ENCODE measurements at regions not wholly inside any gene's neighbourhood (a gene's known extent, or its start where the extent isn't known, plus 50 kb on each side); places are given as distances from the start of the nearest gene placed in this dataset.
"Not testable (repeated sequence)": the region's sequence is repeated elsewhere in the genome, so short reads cannot be mapped to it uniquely, and the experiment has no call there.

GRCh38 chr1:238384381-238384780 is 493.7 kb upstream of the ZP4 start:
- Histone ChIP-seq H3K9ac (ENCODE audit: low read depth in 1 of 2, low read length in 2 of 2) (no peak overlapping the region), H3K9me3 (ENCODE audit: control insufficient read depth in 1 of 2, low read length in 2 of 2) (no peaks in the 10 kb centered on the region), H3K27me3 (ENCODE audit: control insufficient read depth in 1 of 2, insufficient read depth in 2 of 2, low read length in 2 of 2) (no peaks in the 10 kb centered on the region), H3K27ac (ENCODE audit: low read depth, low read length) (no peak overlapping the region), H3K36me3 (ENCODE audit: control insufficient read depth in 1 of 2, insufficient read depth in 2 of 2, low read length in 2 of 2) (no peaks in the 10 kb centered on the region), H3K4me1 (ENCODE audit: control insufficient read depth in 1 of 2, insufficient read depth in 2 of 2, low read length in 2 of 2) (no peaks in the 10 kb centered on the region), H3K4me3 (ENCODE audit: low read depth in 1 of 2, low read length in 2 of 2) (no peak overlapping the region)

- Histone ChIP-seq H3K36me3 (ENCODE audit: control insufficient read depth in 1 of 2, insufficient read depth in 2 of 2, low read length in 2 of 2) (no peaks in the 10 kb centered on the region), H3K9me3 (ENCODE audit: control insufficient read depth in 1 of 2, low read length in 2 of 2) (no peaks in the 10 kb centered on the region), H3K27ac (ENCODE audit: low read depth, low read length) (no peak overlapping the region), H3K9ac (ENCODE audit: low read depth in 1 of 2, low read length in 2 of 2) (no peak overlapping the region), H3K27me3 (ENCODE audit: control insufficient read depth in 1 of 2, insufficient read depth in 2 of 2, low read length in 2 of 2) (no peaks in the 10 kb centered on the region), H3K4me1 (ENCODE audit: control insufficient read depth in 1 of 2, insufficient read depth in 2 of 2, low read length in 2 of 2) (no peaks in the 10 kb centered on the region), H3K4me3 (ENCODE audit: low read depth in 1 of 2, low read length in 2 of 2) (no peak overlapping the region)
Measured at GRCh38 chr1:238380167-238380566, 489.4 kb upstream of the ZP4 start.

- not testable (repeated sequence) for H3K4me1 ChIP-seq (ENCODE audit: control insufficient read depth in 1 of 2, insufficient read depth in 2 of 2, low read length in 2 of 2)
Measured at GRCh38 chr1:238379446-238379845, 488.7 kb upstream of the ZP4 start.

GRCh38 chr1:238377280-238377919 is 486.7 kb upstream of the ZP4 start:
- no peaks in the 10 kb centered on the region for H3K4me1 ChIP-seq (ENCODE audit: control insufficient read depth in 1 of 2, insufficient read depth in 2 of 2, low read length in 2 of 2)
- H3K9me3 ChIP-seq (ENCODE audit: control insufficient read depth in 1 of 2, low read length in 2 of 2), result no peaks in the 10 kb centered on the region
- H3K27me3 ChIP-seq (ENCODE audit: control insufficient read depth in 1 of 2, insufficient read depth in 2 of 2, low read length in 2 of 2), result no peaks in the 10 kb centered on the region
- H3K27ac ChIP-seq (ENCODE audit: low read depth, low read length), result no peak overlapping the region
- no peak overlapping the region for H3K9ac ChIP-seq (ENCODE audit: low read depth in 1 of 2, low read length in 2 of 2)
- H3K4me3 ChIP-seq (ENCODE audit: low read depth in 1 of 2, low read length in 2 of 2), result no peak overlapping the region
- no peaks in the 10 kb centered on the region for H3K36me3 ChIP-seq (ENCODE audit: control insufficient read depth in 1 of 2, insufficient read depth in 2 of 2, low read length in 2 of 2)

More at GRCh38 chr1:238379446-238379845, 488.7 kb upstream of the ZP4 start:
- H3K9me3 ChIP-seq (ENCODE audit: control insufficient read depth in 1 of 2, low read length in 2 of 2); H3K36me3 ChIP-seq (ENCODE audit: control insufficient read depth in 1 of 2, insufficient read depth in 2 of 2, low read length in 2 of 2); H3K27me3 ChIP-seq (ENCODE audit: control insufficient read depth in 1 of 2, insufficient read depth in 2 of 2, low read length in 2 of 2); H3K27ac ChIP-seq (ENCODE audit: low read depth, low read length); H3K4me3 ChIP-seq (ENCODE audit: low read depth in 1 of 2, low read length in 2 of 2); H3K9ac ChIP-seq (ENCODE audit: low read depth in 1 of 2, low read length in 2 of 2): not testable (repeated sequence)

GRCh38 chr1:238370599-238370998 is 479.9 kb upstream of the ZP4 start:
- no peak overlapping the region for H3K4me3 ChIP-seq (ENCODE audit: low read depth in 1 of 2, low read length in 2 of 2)
- H3K27ac ChIP-seq (ENCODE audit: low read depth, low read length), result no peak overlapping the region
- H3K27me3 ChIP-seq (ENCODE audit: control insufficient read depth in 1 of 2, insufficient read depth in 2 of 2, low read length in 2 of 2), result no peaks in the 10 kb centered on the region
- no peaks in the 10 kb centered on the region for H3K36me3 ChIP-seq (ENCODE audit: control insufficient read depth in 1 of 2, insufficient read depth in 2 of 2, low read length in 2 of 2)
- H3K9ac ChIP-seq (ENCODE audit: low read depth in 1 of 2, low read length in 2 of 2), result no peak overlapping the region
- H3K9me3 ChIP-seq (ENCODE audit: control insufficient read depth in 1 of 2, low read length in 2 of 2), result no peaks in the 10 kb centered on the region
- peaks cover 0 to 9% of the 10 kb centered on the region in 2 donors for H3K4me1 ChIP-seq (ENCODE audit: control insufficient read depth in 1 of 2, insufficient read depth in 2 of 2, low read length in 2 of 2)

- Histone ChIP-seq H3K4me1 (ENCODE audit: control insufficient read depth in 1 of 2, insufficient read depth in 2 of 2, low read length in 2 of 2) (no peaks in the 10 kb centered on the region), H3K9me3 (ENCODE audit: control insufficient read depth in 1 of 2, low read length in 2 of 2) (no peaks in the 10 kb centered on the region), H3K27ac (ENCODE audit: low read depth, low read length) (no peak overlapping the region), H3K36me3 (ENCODE audit: control insufficient read depth in 1 of 2, insufficient read depth in 2 of 2, low read length in 2 of 2) (no peaks in the 10 kb centered on the region), H3K9ac (ENCODE audit: low read depth in 1 of 2, low read length in 2 of 2) (no peak overlapping the region), H3K27me3 (ENCODE audit: control insufficient read depth in 1 of 2, insufficient read depth in 2 of 2, low read length in 2 of 2) (no peaks in the 10 kb centered on the region), H3K4me3 (ENCODE audit: low read depth in 1 of 2, low read length in 2 of 2) (no peak overlapping the region)
Measured at GRCh38 chr1:238364214-238364892, 473.6 kb upstream of the ZP4 start.

- Histone ChIP-seq H3K9me3 (ENCODE audit: control insufficient read depth in 1 of 2, low read length in 2 of 2) (no peaks in the 10 kb centered on the region), H3K9ac (ENCODE audit: low read depth in 1 of 2, low read length in 2 of 2) (no peak overlapping the region)
Measured at GRCh38 chr1:238360474-238360873, 469.8 kb upstream of the ZP4 start.

GRCh38 chr1:238350471-238350870 is 459.7 kb upstream of the ZP4 start:
- Histone ChIP-seq H3K27ac (ENCODE audit: low read depth, low read length) (no peak overlapping the region), H3K9me3 (ENCODE audit: control insufficient read depth in 1 of 2, low read length in 2 of 2) (no peaks in the 10 kb centered on the region), H3K4me1 (ENCODE audit: control insufficient read depth in 1 of 2, insufficient read depth in 2 of 2, low read length in 2 of 2) (peaks cover 0 to 7% of the 10 kb centered on the region in 2 donors), H3K9ac (ENCODE audit: low read depth in 1 of 2, low read length in 2 of 2) (no peak overlapping the region), H3K4me3 (ENCODE audit: low read depth in 1 of 2, low read length in 2 of 2) (no peak overlapping the region), H3K27me3 (ENCODE audit: control insufficient read depth in 1 of 2, insufficient read depth in 2 of 2, low read length in 2 of 2) (no peaks in the 10 kb centered on the region), H3K36me3 (ENCODE audit: control insufficient read depth in 1 of 2, insufficient read depth in 2 of 2, low read length in 2 of 2) (no peaks in the 10 kb centered on the region)

More at GRCh38 chr1:238360474-238360873, 469.8 kb upstream of the ZP4 start:
- Histone ChIP-seq H3K27ac (ENCODE audit: low read depth, low read length) (no peak overlapping the region), H3K27me3 (ENCODE audit: control insufficient read depth in 1 of 2, insufficient read depth in 2 of 2, low read length in 2 of 2) (no peaks in the 10 kb centered on the region), H3K4me1 (ENCODE audit: control insufficient read depth in 1 of 2, insufficient read depth in 2 of 2, low read length in 2 of 2) (no peaks in the 10 kb centered on the region), H3K36me3 (ENCODE audit: control insufficient read depth in 1 of 2, insufficient read depth in 2 of 2, low read length in 2 of 2) (no peaks in the 10 kb centered on the region), H3K4me3 (ENCODE audit: low read depth in 1 of 2, low read length in 2 of 2) (no peak overlapping the region)

GRCh38 chr1:238346340-238346739 is 455.6 kb upstream of the ZP4 start:
- peaks cover 0 to 7% of the 10 kb centered on the region in 2 donors for H3K4me1 ChIP-seq (ENCODE audit: control insufficient read depth in 1 of 2, insufficient read depth in 2 of 2, low read length in 2 of 2)
- no peak overlapping the region for H3K4me3 ChIP-seq (ENCODE audit: low read depth in 1 of 2, low read length in 2 of 2)
- H3K27me3 ChIP-seq (ENCODE audit: control insufficient read depth in 1 of 2, insufficient read depth in 2 of 2, low read length in 2 of 2), result no peaks in the 10 kb centered on the region

GRCh38 chr1:238345837-238346236 is 455.1 kb upstream of the ZP4 start:
- Histone ChIP-seq H3K4me1 (ENCODE audit: control insufficient read depth in 1 of 2, insufficient read depth in 2 of 2, low read length in 2 of 2) (peaks cover under 1 to 7% of the 10 kb centered on the region in 2 donors), H3K4me3 (ENCODE audit: low read depth in 1 of 2, low read length in 2 of 2) (no peak overlapping the region), H3K36me3 (ENCODE audit: control insufficient read depth in 1 of 2, insufficient read depth in 2 of 2, low read length in 2 of 2) (no peaks in the 10 kb centered on the region), H3K27ac (ENCODE audit: low read depth, low read length) (no peak overlapping the region), H3K9me3 (ENCODE audit: control insufficient read depth in 1 of 2, low read length in 2 of 2) (no peaks in the 10 kb centered on the region), H3K9ac (ENCODE audit: low read depth in 1 of 2, low read length in 2 of 2) (no peak overlapping the region), H3K27me3 (ENCODE audit: control insufficient read depth in 1 of 2, insufficient read depth in 2 of 2, low read length in 2 of 2) (no peaks in the 10 kb centered on the region)

More at GRCh38 chr1:238346340-238346739, 455.6 kb upstream of the ZP4 start:
- no peaks in the 10 kb centered on the region for H3K9me3 ChIP-seq (ENCODE audit: control insufficient read depth in 1 of 2, low read length in 2 of 2)
- no peak overlapping the region for H3K9ac ChIP-seq (ENCODE audit: low read depth in 1 of 2, low read length in 2 of 2)
- no peak overlapping the region for H3K27ac ChIP-seq (ENCODE audit: low read depth, low read length)
- no peaks in the 10 kb centered on the region for H3K36me3 ChIP-seq (ENCODE audit: control insufficient read depth in 1 of 2, insufficient read depth in 2 of 2, low read length in 2 of 2)
